Heart right ventricle (tissue), 16 donors: ENCODE measurements at regions not wholly inside any gene's neighbourhood (a gene's known extent, or its start where the extent isn't known, plus 50 kb on each side); places are given as distances from the start of the nearest gene placed in this dataset.

Source experiments
- ATAC-seq, 8 donors: fragments of 200-7000 bp; cut with Tn5 transposase; one replicate each; pipeline ENCODE4 v1.9.1; 2020; ENCODE audit warnings: mild to moderate bottlenecking in 8 of 8, moderate library complexity in 8 of 8, moderate number of reproducible peaks in 1 of 8
- DNase-seq, 2 donors: peaks; one replicate each; pipeline ENCODE4 v3.0.0-alpha.2; 2020
- H3K27ac ChIP-seq, 10 donors: fragments of 200-600 bp; sonication (generic) in 2 of 10; one replicate each; pipeline versions ENCODE4 v1.5.0 to v1.8.0; 2020 to 2022; ENCODE audit warnings: mild to moderate bottlenecking in 3 of 10
- H3K27me3 ChIP-seq, 7 donors: fragments of 200-600 bp; one replicate each; pipeline ENCODE4 v1.8.0; 2021 to 2022; ENCODE audit warnings: mild to moderate bottlenecking in 2 of 7
- H3K36me3 ChIP-seq, 9 donors: fragments of 200-600 bp; sonication (generic) in 1 of 9; one replicate each; pipeline versions ENCODE4 v1.5.0 to v1.8.0; 2020 to 2022; ENCODE audit warnings: mild to moderate bottlenecking in 2 of 9
- H3K4me1 ChIP-seq, 9 donors: fragments of 200-600 bp; sonication (generic) in 1 of 9; one replicate each; pipeline versions ENCODE4 v1.5.0 to v1.8.0; 2020 to 2022; ENCODE audit warnings: mild to moderate bottlenecking in 4 of 9
- H3K4me3 ChIP-seq, 10 donors: fragments of 200-600 bp; sonication (generic) in 2 of 10; one replicate each; pipeline versions ENCODE4 v1.5.0 to v1.8.0; 2020 to 2022; ENCODE audit warnings: mild to moderate bottlenecking in 7 of 10, moderate library complexity in 2 of 10
- H3K9me3 ChIP-seq, 11 donors: fragments of 200-600 bp in 10 of 11; sonication (generic) in 2 of 11; one replicate each; pipeline versions ENCODE4 v1.5.0 to v1.8.0; 2013 to 2022; ENCODE audit warnings: mild to moderate bottlenecking in 2 of 11, control low read depth in 1 of 11, moderate library complexity in 1 of 11
- WGBS, 2 donors: extraction: QIAGEN DNeasy Blood & Tissue Kit; methylation state at CpG; one replicate each; pipeline ENCODE4 v1.1.7; 2013; ENCODE audit warnings: inconsistent platforms in 1 of 2; 5-methylcytosine and 5-hydroxymethylcytosine counted together
- intact Hi-C, 10 donors: fragments of 100-400 bp; cut with DNase I; formaldehyde crosslinking; loops; one replicate each; pipeline versions ENCODE4 v1.11.1 to v1.14.2; 2022
- TF ChIP-seq, protein P1 (sequence below), 9 donors: fragments of 200-600 bp; sonication (generic) in 2 of 9; IDR thresholded peaks; one replicate each; pipeline versions ENCODE4 v1.5.0 to v1.8.0; 2021 to 2022; ENCODE audit warnings: antibody characterized with exemption in 9 of 9, mild to moderate bottlenecking in 5 of 9, moderate library complexity in 1 of 9
- donor health status: Arrhythmogenic right ventricular cardiomyopathy.
- donor health status: ischemic (EF 13 %, LVEDD 7.1; RV severe dilation, severe dysfunction).
- donor health status: healthy with polysubstance abuse.
- donor health status: DM: no; HTN: yes; CAD: no.
- donor health status: DM: no; HTN: no; CAD: no.
- donor health status: ischemic (EF 25% LVEDD 6.9; RV normal size, moderate dysfunction).
- donor health status: ischemic (EF 25% LVEDD 5.7; RV mildly dilated, moderate dysfunction).
- donor health status: healthy.
- donor health status: DM: yes; HTN: yes; CAD: no.
- donor health status: Ischemic cardiomyopathy.
- donor health status: ischemic (EF 35%, LVEDD 5.7; RV mildly dilated, moderate dysfunction).
- donor health status: nonischemic (EF 11% LVEDD 7.7; RV severe dilation, severe dysfunction).
- donor health status: DM: yes; HTN: yes; CAD: no.
- donor health status: PGD.
- donor health status: ischemic (EF 29% LVEDD 5.4; RV normal size, mild dysfunction).
- donor health status: nonischemic (EF 23%, LVEDD 6.1; RV moderate dilation, normal function).

- no peaks in the 10 kb centered on the region for H3K9me3 ChIP-seq
- peaks cover 0 to 3% (median 0%) of the 10 kb centered on the region in 7 donors for H3K27me3 ChIP-seq
- H3K36me3 ChIP-seq, result no peaks in the 10 kb centered on the region
- TF ChIP-seq, protein P1, sequence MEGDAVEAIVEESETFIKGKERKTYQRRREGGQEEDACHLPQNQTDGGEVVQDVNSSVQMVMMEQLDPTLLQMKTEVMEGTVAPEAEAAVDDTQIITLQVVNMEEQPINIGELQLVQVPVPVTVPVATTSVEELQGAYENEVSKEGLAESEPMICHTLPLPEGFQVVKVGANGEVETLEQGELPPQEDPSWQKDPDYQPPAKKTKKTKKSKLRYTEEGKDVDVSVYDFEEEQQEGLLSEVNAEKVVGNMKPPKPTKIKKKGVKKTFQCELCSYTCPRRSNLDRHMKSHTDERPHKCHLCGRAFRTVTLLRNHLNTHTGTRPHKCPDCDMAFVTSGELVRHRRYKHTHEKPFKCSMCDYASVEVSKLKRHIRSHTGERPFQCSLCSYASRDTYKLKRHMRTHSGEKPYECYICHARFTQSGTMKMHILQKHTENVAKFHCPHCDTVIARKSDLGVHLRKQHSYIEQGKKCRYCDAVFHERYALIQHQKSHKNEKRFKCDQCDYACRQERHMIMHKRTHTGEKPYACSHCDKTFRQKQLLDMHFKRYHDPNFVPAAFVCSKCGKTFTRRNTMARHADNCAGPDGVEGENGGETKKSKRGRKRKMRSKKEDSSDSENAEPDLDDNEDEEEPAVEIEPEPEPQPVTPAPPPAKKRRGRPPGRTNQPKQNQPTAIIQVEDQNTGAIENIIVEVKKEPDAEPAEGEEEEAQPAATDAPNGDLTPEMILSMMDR (IDR thresholded peaks at IDR 0.05), result no peak
- intact Hi-C loops, result no loop called here
- no peak for DNase-seq
- no peak overlapping the region for H3K4me3 ChIP-seq
- ATAC-seq, result no peak
- peaks cover 0 to 12% (median 0%) of the 10 kb centered on the region in 9 donors for H3K4me1 ChIP-seq
- H3K27ac ChIP-seq, result no peak overlapping the region
- WGBS, 2 donors, result 93 to 95% methylated on average over 3 of the region's 3 CpGs
These were observed 49.9 kb upstream of the SPESP1 start for GRCh38 chr15:68880382-68880781.
